ENCODE measurements at regions not wholly inside any gene's neighbourhood (a gene's known extent, or its start where the extent isn't known, plus 50 kb on each side); places are given as distances from the start of the nearest gene placed in this dataset.

DNA sequence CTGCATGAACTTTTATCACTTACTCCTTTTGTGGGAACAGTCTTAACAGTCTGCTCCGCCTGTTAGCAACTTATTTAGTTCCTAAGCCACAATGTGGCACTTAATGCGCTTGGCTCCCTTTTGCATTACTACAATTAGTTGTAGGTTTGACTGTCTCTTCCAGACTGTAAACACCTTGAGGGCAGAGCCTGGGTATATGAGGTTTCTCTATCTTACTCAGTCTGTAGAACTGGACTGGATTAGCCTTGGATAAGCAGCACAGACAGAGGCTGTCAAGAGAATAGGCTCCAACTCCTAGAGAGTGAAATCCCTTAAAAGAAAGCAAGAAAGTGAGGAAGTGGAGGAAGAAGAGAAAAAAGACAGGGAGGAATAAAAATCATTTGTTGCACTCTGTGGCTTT, 268.3 kb upstream of the MAF start:
- no peak for DNase-seq (ENCODE audit: low read depth in 2 of 2)

DNA sequence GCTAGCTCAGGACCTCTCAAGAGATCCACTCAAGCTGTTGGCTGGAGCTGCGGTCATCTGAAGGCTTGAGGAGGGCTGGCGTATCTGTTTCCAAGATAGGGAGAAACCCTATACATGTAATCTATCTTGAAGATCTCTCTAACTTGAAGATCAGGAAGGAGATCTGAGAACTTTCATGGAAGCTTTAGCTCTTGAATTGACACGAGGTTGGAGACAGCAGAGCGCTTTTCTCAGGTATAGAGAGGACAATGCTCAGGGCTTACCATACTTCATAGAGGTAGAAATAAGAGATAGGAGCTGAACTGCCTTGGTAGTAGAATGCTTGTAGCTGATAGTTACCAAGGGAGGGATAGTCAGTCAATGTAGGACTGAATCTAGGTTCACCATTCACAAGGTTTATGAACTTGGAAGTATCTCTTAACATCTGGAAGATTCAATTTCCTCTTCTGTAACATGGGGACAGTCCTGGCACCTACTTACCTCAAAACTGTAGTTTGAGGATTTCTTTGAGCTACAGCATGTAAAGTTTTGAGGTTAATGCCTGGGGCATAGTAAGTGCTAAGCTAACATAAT, 267.0 kb upstream of the MAF start:
- DNase-seq (ENCODE audit: low read depth in 2 of 2), result no peak

DNA sequence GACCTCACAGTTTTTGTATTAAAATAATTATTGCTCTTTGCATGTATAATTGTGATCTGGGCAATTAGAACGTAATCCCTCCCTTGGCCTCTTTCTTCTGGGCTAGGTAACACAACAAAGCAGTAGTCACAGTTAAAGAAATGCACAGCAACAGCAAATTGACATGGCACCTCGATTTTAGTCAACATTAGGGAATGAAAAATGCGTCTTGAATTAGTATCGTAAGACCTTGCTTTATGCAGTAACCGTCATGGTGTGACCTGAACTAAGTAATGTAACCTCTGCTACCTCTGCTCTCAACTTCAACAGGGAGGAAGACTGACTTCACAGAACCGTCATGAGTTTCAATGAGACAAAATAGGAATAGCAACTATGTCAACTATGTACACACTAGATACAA, 265.4 kb upstream of the MAF start:
- DNase-seq (ENCODE audit: low read depth in 2 of 2), result no peak

DNA sequence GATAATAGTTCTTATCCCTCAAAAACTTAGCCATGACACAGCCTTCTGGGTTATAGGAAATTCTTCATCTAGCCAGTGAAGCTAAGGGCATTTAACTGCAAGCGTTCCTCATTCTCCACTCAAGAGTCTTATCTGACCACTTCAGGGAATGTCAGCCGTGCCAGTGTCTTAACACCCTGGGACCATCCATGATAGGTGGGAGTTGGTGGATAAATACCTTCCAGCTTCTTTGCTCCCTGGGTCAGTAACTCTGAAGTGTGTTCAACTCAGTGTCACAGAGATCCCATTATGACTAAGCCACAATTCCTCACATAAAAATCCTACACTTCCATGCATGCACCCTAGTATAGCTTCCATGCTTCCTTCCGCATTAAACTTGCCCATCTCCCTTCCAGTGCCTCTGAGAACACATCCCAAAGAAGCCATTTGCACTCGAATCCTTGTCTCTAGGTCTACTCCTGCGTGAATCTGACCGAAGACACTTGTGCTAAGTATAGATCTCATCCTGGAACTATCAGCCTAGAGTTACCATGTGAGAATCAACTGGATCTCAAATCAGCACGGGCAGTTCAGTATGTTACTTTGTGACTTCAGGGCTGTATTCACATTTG, 264.3 kb upstream of the MAF start:
- DNase-seq (ENCODE audit: low read depth in 2 of 2), result no peak

DNA sequence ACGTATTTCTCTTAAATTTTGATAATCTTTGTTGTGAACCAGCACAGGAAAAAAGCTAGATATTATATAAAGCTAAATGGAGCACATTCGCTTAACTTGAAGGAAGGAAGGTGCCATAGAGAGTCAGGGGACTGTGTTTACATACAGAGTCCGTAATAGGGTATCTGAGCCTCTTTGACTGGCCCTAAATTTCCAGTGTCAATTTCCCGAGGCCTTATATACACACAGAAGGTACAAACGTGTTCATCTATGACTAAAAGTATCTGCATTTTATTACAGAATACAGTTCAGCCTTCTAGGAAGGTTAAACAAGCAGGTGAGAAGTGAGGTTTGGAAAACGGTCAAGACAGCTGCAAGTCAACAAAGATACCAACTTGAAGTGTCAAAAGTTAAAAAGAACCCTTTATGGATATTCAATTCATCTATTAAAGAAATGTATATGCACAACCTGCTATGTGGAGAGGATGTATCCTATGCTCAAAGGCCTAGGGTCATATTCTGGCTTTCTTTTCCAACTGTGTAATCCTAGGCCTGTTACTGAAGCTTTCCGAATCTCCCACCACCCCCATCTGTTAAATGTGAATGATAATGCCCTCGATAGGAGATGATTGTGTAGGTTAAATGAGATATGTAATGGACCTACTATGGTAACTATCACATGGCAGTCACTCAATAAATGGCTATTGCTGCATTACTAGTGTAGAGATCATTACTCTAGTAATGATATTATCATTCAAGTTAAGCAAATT, 263.7 kb upstream of the MAF start:
- DNase-seq (ENCODE audit: low read depth in 2 of 2), result no peak

DNA sequence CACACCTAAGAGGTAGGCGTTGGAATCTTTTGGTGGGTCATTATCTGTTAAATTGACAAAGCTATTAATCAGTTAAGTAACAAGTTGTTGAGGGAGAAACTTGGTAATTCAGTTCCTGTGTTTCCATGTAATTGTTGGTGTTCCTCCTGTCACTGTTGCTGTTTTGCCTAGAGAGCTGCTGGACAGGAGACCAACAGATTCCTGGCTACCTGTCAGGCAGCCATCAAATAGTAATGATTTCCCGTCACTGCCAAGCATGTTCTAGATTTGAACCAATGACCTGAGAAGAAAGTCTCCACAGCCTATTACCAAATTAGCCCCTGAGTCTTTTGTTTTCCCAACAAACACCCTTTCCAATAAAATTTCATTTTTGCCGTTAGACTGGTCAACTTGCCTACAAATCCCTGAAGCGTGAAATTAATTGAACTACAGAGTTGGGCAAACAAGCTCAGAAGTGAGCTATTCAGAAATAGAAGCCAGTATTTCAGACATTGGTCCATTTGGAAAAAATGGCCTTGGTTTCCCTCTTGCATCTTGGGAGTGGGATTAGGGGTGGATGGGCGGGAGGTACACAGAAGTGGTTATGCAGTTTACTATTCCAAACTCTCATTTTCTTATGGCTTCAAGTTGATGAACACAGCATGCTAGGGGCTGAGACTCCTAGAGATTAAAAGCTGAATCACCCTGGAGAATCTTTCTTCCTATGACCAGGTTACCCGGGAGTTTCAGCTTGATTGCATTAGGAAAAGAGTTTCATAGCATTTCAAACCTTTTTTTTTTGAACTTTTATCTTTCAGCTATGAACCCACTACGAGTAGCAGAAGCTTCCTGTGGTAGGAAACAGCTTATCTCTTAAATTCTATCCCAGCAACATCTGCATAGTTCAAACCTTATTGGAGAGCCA, 262.8 kb upstream of the MAF start:
- DNase-seq (ENCODE audit: low read depth in 2 of 2), result no peak

DNA sequence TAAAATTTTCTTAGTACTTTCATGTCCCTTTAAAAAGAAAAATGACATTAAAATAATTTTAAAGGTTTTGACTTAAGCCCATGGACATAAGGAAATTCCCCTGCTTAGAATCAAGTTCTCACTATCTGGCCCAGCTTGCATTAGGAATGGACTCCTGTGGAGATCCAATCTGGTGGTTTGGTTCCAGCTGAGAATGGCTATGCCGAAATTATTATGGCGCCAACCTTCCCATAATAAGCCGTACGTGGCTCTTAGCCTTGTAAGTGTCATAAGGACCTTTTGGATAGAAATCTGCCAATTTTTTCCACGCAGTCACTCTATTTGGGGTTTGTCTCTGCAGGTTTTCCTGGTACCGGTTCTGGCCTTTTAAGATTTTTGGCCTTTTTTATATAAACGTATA, 262.1 kb upstream of the MAF start:
- no peak for DNase-seq (ENCODE audit: low read depth in 2 of 2)

DNA sequence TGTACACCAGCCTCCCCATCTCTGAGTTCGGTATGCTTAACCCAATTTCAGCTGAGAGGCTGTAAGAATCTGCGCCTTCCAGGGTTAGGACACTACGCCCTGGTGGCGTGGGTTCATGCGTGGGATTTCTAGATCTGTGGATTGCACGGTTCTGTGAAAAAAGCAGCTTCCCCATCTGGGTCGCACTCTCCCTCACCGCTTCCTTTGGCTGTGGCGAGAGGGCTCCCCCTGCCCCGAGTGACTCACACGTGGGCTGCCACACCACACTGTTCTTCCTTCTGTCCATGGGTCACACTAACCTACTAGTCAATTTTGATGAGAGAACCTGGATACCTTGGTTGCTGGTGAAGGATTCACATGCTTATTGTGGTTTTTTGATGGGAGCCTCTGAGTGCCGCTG, 256.0 kb upstream of the MAF start:
- DNase-seq (ENCODE audit: low read depth in 2 of 2), result no peak

DNA sequence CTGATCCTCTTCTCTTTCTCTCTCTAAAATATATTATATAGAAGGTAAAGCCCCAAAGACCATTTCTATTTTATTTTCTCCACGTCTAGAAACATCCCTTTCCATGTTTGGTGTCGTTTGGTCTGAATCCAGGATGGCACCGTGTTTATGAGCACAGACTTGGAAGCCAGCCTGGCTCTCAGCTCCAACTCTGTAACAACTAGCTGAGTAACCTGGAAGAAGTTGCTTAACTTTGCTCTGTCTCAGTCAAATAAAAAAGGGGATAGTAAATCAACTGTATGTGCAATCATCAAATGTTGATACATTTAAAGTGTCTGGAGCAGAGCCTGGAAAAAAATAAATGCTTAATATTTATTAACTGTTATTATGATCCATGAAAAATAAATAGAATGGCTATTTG, 249.8 kb upstream of the MAF start:
- no peak for DNase-seq (ENCODE audit: low read depth in 2 of 2)

DNA sequence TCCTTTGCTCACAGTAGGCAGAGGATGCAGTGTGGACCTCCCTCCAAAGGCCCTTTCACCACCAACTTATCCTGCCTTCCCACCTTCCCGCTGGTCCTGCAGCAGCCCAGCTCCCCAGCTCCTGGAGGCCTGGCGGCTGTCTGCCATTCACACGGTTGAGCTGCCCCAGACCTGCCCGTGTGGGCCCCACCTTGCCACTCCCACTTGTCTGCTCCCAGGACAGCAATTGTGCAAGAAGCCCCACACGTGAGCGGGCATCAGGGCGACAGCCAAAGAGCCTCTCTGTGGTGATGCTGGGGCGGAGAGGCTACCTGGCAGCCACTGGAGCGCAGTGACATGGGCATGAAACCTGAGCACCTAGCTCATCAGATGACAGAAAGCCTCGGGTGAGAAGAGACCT, 248.6 kb upstream of the MAF start:
- DNase-seq (ENCODE audit: low read depth in 2 of 2), result no peak

DNA sequence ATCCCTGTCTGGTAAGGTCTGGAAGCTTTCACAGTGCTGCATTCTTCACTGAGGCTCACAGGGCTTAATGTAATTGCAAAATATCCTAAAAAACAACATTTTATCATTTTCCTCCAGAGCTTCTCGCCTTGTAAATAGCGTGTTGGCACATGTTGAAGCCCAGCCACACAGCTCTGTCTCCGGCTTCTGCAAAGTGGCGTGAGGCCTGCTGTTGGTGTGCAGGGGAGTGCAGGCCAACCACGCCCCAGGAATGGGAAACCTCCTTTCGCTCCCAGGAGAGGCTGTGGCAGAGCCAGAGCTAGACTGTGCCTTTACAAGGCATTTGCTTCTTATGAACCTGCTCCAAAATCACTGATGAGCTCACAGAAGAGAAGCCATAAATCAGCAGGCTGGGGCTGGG, 248.2 kb upstream of the MAF start:
- no peak for DNase-seq (ENCODE audit: low read depth in 2 of 2)

DNA sequence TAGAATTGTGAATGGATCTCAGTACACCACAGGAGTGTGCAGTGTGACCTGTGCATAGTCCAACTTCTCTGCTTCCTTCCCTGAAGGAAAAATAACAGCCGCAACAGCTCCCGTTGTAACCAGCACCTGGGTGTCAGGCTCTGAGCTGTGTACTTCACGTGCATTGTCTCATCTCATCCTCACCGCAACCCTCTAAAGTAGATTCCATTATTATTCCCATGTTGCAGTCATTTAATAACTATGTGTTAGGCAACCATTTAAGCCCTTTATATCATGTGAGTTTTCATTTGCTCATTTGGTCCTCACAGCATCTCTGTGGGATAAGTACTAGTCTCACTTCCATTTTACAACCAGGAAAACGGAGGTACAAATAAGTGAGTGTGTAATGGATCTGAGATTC, 247.0 kb upstream of the MAF start:
- DNase-seq (ENCODE audit: low read depth in 2 of 2), result no peak

DNA sequence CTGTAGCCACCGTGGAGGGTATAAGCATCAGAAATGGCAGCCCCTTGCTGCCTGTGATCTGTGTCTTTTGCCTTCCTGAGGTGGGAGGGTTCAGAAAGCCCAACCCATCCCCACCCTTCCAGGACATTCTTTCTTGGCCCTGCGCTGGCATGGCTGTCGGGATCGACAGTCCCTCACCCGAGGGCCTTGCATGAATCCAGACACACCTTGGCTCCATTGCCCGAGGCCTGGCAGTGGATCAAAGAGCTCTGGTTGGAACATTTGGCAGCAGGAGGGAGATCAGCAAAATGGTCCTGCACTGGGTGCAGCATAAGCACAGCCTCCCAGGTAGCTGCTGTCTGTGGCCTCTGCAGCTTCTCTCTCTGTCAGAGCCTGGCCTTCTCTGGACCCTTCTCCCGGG, 246.6 kb upstream of the MAF start:
- DNase-seq (ENCODE audit: low read depth in 2 of 2), result no peak

DNA sequence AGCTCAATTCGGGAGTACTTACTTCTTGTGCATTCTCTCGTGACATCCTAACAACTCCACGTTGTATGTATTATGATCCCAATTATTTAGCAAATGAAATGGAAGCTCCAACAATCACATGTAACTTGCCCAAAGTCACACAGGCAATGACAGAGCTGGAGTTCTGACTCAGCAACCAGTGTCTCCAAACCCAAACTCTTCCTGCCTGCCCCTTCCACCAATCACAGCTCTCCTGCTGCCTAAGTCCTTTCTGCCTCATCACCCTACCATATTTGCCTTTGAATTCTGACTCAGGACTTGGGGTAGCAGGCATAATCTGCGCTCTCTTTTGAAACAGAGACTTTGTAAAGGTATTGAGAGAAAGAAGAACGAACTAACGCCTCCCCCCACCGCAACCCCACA, 245.2 kb upstream of the MAF start:
- DNase-seq (ENCODE audit: low read depth in 2 of 2), result no peak

DNA sequence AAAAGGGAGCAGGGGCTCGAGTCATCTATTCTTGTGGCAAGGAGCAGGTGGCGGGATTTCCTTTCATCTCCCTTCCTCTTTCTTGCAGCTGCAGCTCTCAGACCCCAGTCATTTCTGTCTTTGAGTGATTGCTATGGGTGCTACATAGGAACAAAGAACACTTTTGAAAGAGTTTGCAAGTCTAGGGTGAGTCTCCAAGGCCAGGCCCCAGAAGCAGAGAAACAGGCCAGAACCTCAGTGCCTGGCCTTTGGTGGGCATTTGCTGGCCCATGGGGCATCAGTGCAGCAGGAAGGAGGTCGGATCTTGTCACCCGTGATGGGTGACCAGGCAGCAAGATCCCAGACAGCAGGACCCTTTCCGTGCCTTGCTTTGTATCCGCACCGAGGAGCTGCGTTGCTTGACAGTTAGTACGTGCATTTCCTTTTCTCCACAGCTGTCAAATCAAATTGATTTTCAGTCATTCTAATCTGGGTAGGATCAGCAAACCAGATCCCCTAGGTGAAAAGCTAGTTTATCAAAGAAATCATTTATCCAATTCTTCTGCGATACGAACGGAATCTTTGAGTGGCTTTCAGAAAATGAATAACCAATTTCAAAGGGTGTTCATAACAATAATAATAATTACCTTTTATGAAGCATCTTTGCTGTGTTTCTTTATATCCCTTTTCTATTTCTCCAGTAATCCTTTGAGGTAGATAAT, 244.6 kb upstream of the MAF start:
- no peak for DNase-seq (ENCODE audit: low read depth in 2 of 2)

DNA sequence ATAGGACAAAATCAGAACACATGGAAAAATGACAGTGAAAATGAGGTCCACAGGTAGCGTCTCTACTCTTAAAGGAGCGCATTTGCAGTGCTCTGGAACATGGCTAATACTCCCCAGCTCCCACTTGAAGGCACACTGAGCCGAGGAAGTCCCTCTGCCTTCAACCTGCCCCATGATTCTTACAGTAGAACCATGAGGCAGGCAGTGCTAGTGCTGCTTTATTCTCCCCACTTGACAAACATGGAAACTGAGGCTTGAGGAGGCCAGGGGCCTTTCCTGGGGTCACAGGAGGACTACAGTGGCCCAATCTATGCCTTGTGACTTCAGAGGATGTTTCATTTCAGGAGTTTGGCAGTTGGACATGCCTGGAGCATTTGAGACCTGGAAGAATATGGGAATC, 244.1 kb upstream of the MAF start:
- no peak for DNase-seq (ENCODE audit: low read depth in 2 of 2)

DNA sequence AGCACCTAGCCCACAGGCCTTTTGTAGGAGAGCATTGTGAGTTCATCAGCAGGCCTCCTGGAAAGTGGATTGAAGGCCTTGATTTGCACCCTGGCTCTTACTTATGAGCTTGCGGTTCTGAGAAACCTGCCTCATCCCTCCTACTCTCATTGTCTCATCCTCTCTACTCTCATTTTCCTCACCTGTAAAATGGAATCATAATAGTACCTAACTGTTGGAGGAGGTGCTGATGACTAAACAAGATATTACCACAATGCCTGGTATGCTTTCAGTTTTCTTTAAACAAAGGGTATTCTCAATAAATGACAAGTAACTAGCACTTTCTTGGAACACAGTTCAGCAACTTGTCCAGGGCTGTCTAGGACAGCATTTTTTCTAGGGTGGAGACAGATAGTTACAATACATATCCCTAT, 243.1 kb upstream of the MAF start:
- DNase-seq (ENCODE audit: low read depth in 2 of 2), result no peak

DNA sequence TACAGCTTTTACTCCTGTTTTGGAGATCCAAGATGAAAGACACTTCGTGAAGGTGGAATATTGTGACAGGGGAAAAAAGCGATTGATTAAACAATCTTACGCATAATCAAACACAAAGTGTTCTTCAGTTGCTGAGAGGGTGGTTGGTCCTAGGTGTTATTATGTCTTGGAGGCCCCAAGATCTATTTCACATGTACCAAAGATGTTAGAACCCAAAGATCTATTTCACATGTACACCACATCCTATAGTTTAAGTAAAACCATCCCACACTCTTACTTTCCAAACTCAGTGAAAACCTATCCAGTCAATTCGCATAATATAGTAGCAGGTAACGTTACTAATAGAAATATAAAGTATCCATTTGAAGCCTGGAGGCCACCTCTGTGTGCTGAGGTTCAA, 242.6 kb upstream of the MAF start:
- no peak for DNase-seq (ENCODE audit: low read depth in 2 of 2)

DNA sequence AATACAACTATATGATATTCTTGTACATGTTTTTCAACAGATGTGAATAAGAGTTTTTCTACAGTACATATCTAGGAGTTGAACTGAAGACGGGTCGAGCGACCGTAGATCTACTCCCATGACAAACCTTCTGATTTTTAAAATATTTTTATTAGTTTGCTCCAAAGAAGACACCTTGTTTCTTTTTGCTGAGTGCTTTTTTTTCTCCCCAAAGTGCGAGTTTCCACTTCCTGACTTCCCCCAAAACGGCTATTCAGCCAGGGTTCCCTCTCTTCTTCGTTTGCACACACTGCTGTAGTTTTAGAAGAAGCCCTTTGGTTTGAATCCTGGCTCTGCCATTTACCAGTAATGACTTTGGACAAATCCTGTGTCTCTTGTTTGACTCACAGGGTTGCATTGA, 241.7 kb upstream of the MAF start:
- no peak for DNase-seq (ENCODE audit: low read depth in 2 of 2)

DNA sequence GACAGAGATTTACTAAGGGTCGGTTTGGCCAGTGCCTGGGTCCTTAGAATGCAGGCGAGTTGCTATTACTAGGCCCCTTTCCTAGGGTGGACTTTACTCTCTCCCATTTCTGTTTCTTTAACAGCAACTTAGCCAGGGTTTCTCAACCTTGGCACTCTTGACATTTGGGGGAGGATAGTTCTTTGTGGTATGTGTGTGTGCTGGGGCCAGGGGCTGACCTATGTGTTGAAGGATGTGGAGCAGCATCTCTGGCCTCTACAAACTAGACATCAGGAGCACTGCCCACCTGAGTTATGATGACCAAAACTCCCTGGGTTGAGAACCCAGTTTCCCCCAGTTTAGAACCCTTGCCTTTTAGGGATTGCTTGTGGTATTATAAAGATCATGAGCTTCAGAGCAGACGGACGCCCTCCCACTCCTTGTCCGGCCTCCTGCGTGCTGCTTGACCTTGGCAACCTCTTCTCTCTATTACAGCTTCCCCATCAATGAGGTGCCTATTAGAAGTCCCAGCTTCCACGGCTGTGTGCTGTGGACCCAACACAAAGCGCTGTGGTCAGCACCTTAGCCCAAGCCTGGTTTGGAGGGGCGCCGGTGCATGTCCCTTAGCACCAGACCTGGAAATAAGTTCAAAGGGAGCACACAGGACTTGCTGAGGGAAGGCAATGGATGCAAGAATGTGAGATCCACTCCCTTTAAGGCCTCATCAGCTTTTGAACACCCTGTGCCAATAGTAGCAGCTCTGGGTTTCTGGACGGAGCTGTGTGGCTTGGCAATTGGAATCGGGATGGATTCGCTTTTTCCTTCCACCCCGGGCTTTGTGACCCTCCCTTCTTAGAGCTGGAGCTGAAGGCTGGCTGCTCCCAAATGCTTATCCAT, 239.2 kb upstream of the MAF start:
- DNase-seq (ENCODE audit: low read depth in 2 of 2), result no peak

All from dermis microvascular lymphatic vessel endothelial cell (primary cell).